ENCODE measurements at regions not wholly inside any gene's neighbourhood (a gene's known extent, or its start where the extent isn't known, plus 50 kb on each side); places are given as distances from the start of the nearest gene placed in this dataset.

DNA sequence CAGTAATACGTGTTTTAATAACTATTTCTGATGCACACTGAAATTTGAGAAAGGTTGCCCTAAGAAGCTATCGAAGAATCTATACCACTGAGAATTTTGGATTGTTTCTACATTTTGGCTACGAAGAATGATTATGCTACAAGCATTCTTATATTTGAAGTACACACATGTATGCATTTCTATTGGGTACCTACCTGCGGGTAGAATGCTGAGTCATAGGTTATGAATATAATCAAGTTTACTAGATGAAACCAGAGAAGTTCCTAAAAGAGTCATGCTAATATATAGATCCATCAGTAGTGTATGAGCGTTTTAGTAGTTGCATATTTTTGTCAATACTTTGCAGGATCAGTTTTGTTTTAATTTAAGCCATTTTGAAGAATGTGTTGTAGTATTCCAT, 62.0 kb upstream of the PCDH20 start:
- TF ChIP-seq, protein P1, sequence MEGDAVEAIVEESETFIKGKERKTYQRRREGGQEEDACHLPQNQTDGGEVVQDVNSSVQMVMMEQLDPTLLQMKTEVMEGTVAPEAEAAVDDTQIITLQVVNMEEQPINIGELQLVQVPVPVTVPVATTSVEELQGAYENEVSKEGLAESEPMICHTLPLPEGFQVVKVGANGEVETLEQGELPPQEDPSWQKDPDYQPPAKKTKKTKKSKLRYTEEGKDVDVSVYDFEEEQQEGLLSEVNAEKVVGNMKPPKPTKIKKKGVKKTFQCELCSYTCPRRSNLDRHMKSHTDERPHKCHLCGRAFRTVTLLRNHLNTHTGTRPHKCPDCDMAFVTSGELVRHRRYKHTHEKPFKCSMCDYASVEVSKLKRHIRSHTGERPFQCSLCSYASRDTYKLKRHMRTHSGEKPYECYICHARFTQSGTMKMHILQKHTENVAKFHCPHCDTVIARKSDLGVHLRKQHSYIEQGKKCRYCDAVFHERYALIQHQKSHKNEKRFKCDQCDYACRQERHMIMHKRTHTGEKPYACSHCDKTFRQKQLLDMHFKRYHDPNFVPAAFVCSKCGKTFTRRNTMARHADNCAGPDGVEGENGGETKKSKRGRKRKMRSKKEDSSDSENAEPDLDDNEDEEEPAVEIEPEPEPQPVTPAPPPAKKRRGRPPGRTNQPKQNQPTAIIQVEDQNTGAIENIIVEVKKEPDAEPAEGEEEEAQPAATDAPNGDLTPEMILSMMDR (IDR thresholded peaks at IDR 0.05; ENCODE audit: low read depth, low read length, poor library complexity, severe bottlenecking), result no peak
- TF ChIP-seq EZH2phosphoT487 (IDR thresholded peaks at IDR 0.05; ENCODE audit: borderline replicate concordance, low read length), result no peak
- H3K4me2 ChIP-seq (ENCODE audit: low read length), result no peak overlapping the region
- no peaks in the 10 kb centered on the region for H3K9me2 ChIP-seq (replicated peaks; ENCODE audit: control insufficient read depth, low read length)
- H3F3A ChIP-seq (ENCODE audit: control insufficient read depth, insufficient read depth), result no peaks in the 10 kb centered on the region
- no peaks in the 10 kb centered on the region for H3K79me2 ChIP-seq (ENCODE audit: control insufficient read depth, low read length)
- H3K4me3 ChIP-seq (ENCODE audit: low read length), result no peak overlapping the region
- H3K9me3 ChIP-seq (ENCODE audit: control insufficient read depth, insufficient read depth, low read length), result no peaks in the 10 kb centered on the region; the same call in 1 of the 2 replicates
- no peaks in the 10 kb centered on the region for H3K4me1 ChIP-seq (ENCODE audit: control insufficient read depth, low read length)
- no peak overlapping the region for H3K27ac ChIP-seq (ENCODE audit: low read depth, low read length)
- H4K20me1 ChIP-seq (ENCODE audit: control insufficient read depth, insufficient read depth, low read depth, low read length), result no peaks in the 10 kb centered on the region
- no peaks in the 10 kb centered on the region for H3K27me3 ChIP-seq (ENCODE audit: control insufficient read depth, low read length)
- no peaks in the 10 kb centered on the region for H3K36me3 ChIP-seq (ENCODE audit: control insufficient read depth, low read length)

DNA sequence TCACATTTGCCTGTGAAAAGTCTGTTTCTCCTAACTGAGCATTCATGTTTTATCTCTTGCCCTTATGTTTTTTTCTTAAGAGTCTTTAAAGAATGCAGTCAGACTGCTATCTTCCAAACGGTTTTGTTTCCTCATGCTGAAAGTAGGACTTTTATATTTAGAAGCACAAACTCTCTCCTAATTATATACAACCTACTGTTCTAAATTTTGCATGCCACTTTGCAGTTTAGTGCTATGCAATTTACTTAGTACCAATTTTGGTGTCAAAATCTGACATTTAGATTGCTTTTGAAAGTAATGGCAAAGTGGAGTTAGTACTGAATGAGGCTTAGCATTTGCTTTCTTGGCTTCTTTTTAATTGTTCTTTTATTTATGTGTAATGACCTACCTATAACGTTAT, 55.1 kb upstream of the PCDH20 start:
- H4K20me1 ChIP-seq (ENCODE audit: control insufficient read depth, insufficient read depth, low read depth, low read length), result no peaks in the 10 kb centered on the region
- H3K36me3 ChIP-seq (ENCODE audit: control insufficient read depth, low read length), result no peaks in the 10 kb centered on the region
- no peak overlapping the region for H3K4me3 ChIP-seq (ENCODE audit: low read length)
- H3K4me2 ChIP-seq (ENCODE audit: low read length), result no peak overlapping the region
- TF ChIP-seq, protein P1 (IDR thresholded peaks at IDR 0.05; ENCODE audit: low read depth, low read length, poor library complexity, severe bottlenecking), result no peak
- no peak for TF ChIP-seq EZH2phosphoT487 (IDR thresholded peaks at IDR 0.05; ENCODE audit: borderline replicate concordance, low read length)
- no peaks in the 10 kb centered on the region for H3K9me3 ChIP-seq (ENCODE audit: control insufficient read depth, insufficient read depth, low read length)
- no peaks in the 10 kb centered on the region for H3F3A ChIP-seq (ENCODE audit: control insufficient read depth, insufficient read depth)
- no peaks in the 10 kb centered on the region for H3K27me3 ChIP-seq (ENCODE audit: control insufficient read depth, low read length)
- H3K9me2 ChIP-seq (replicated peaks; ENCODE audit: control insufficient read depth, low read length), result no peaks in the 10 kb centered on the region
- no peaks in the 10 kb centered on the region for H3K79me2 ChIP-seq (ENCODE audit: control insufficient read depth, low read length)
- H3K27ac ChIP-seq (ENCODE audit: low read depth, low read length), result no peak overlapping the region
- H3K4me1 ChIP-seq (ENCODE audit: control insufficient read depth, low read length), result no peaks in the 10 kb centered on the region

DNA sequence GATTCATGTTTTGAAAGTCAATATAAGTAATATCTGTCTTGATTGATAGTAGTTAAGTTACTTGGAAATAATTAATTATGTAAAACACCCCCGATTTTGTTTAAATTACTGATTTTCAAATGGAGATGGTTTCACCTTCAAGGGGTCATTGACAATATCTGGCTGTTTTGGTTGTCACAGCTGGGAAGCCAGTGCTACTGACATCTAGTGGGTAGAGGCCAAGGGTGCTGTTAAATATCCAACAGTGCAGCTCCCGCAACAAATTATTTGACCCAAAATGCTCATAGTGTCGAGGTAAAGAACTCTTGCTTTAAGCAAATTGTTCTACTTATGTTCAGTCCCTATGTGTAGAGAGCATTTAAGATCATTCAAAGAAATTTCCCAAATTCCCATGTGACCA, 50.6 kb upstream of the PCDH20 start:
- Histone ChIP-seq H3K9me2 (replicated peaks; ENCODE audit: control insufficient read depth, low read length) (no peaks in the 10 kb centered on the region), H3F3A (ENCODE audit: control insufficient read depth, insufficient read depth) (no peaks in the 10 kb centered on the region), H3K27me3 (ENCODE audit: control insufficient read depth, low read length) (no peaks in the 10 kb centered on the region), H3K9me3 (ENCODE audit: control insufficient read depth, insufficient read depth, low read length) (no peaks in the 10 kb centered on the region), H3K4me2 (ENCODE audit: low read length) (no peak overlapping the region), H3K79me2 (ENCODE audit: control insufficient read depth, low read length) (no peaks in the 10 kb centered on the region), H3K36me3 (ENCODE audit: control insufficient read depth, low read length) (no peaks in the 10 kb centered on the region), H3K4me3 (ENCODE audit: low read length) (no peak overlapping the region), H3K27ac (ENCODE audit: low read depth, low read length) (no peak overlapping the region), H4K20me1 (ENCODE audit: control insufficient read depth, insufficient read depth, low read depth, low read length) (no peaks in the 10 kb centered on the region), H3K4me1 (ENCODE audit: control insufficient read depth, low read length) (no peaks in the 10 kb centered on the region)
- TF ChIP-seq, protein P1 (IDR thresholded peaks at IDR 0.05; ENCODE audit: low read depth, low read length, poor library complexity, severe bottlenecking), result no peak
- no peak for TF ChIP-seq EZH2phosphoT487 (IDR thresholded peaks at IDR 0.05; ENCODE audit: borderline replicate concordance, low read length)
